ENCODE measurements at regions not wholly inside any gene's neighbourhood (a gene's known extent, or its start where the extent isn't known, plus 50 kb on each side); places are given as distances from the start of the nearest gene placed in this dataset.

DNA sequence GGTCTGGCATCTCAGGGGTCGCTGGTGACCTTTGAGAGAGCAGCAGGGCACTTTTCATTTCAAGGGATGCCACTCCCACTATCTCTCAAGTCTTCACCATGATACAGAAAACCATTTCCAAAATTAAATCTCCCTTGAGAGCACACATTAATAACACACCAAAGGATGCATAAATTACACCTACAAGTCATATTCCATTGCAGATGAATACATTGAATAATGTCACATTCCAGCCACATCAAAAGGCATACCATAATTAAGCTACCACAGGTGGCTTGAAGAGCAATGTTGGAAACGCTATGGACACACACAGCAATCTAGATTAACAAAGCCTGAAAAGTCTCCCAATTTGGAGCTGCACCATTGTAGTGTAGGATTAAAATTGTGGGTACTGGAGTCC is 353.3 kb upstream of the ZMIZ1 start:
- WGBS, 2 donors, result 81 to 93% methylated on average over 2 of the region's 2 CpGs
- TF ChIP-seq POLR2A (IDR thresholded peaks at IDR 0.05), result no peak
- TF ChIP-seq, protein P1, sequence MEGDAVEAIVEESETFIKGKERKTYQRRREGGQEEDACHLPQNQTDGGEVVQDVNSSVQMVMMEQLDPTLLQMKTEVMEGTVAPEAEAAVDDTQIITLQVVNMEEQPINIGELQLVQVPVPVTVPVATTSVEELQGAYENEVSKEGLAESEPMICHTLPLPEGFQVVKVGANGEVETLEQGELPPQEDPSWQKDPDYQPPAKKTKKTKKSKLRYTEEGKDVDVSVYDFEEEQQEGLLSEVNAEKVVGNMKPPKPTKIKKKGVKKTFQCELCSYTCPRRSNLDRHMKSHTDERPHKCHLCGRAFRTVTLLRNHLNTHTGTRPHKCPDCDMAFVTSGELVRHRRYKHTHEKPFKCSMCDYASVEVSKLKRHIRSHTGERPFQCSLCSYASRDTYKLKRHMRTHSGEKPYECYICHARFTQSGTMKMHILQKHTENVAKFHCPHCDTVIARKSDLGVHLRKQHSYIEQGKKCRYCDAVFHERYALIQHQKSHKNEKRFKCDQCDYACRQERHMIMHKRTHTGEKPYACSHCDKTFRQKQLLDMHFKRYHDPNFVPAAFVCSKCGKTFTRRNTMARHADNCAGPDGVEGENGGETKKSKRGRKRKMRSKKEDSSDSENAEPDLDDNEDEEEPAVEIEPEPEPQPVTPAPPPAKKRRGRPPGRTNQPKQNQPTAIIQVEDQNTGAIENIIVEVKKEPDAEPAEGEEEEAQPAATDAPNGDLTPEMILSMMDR (IDR thresholded peaks at IDR 0.05), result no peak
- no peaks in the 10 kb centered on the region for H3K36me3 ChIP-seq (ENCODE audit: low read depth, missing control alignments)
- DNase-seq, result no peak
- H3K27me3 ChIP-seq, result no peaks in the 10 kb centered on the region
- intact Hi-C loops (cut with DNase I; ENCODE audit: low total_unique reads), result no loop called here
- no peaks in the 10 kb centered on the region for H3K9me3 ChIP-seq
- no peak overlapping the region for H3K4me3 ChIP-seq
- no peaks in the 10 kb centered on the region for H3K4me1 ChIP-seq
- no peak overlapping the region for H3K27ac ChIP-seq

DNA sequence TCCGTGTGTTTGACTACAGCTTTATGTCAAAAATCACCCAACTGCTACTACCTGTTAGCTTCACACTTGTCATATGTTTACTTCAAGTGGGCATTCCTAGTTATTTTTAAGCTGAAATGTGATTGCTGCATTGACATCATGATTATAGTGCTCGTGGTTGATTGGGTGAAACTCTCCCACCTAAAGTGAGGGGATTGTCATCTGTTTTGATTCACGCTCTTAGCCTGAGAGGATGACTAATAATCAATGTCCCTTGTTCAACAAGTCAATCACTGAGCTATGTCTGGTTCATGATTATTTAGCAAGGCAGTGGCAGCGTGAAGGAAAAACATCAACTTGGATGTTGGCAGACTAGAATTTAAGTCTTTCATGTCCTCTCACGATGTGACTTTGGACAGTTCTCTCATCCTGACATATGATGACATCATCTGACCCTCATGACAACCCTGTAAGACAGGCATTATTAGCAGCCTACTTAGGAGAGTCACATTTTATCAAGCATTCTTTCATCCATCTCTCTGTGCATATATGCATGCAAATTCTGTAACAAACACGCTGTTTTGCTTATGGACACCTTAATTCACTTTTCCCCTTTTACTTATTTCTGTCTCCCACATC is 352.6 kb upstream of the ZMIZ1 start:
- no peaks in the 10 kb centered on the region for H3K36me3 ChIP-seq (ENCODE audit: low read depth, missing control alignments)
- DNase-seq, result no peak
- no peaks in the 10 kb centered on the region for H3K9me3 ChIP-seq
- 91 to 94% methylated on average over 6 of the region's 6 CpGs for WGBS, 2 donors
- H3K4me3 ChIP-seq, result no peak overlapping the region
- no peak overlapping the region for H3K27ac ChIP-seq
- intact Hi-C loops (cut with DNase I; ENCODE audit: low total_unique reads), result no loop called here
- H3K4me1 ChIP-seq, result no peaks in the 10 kb centered on the region
- H3K27me3 ChIP-seq, result no peaks in the 10 kb centered on the region
- TF ChIP-seq, protein P1 (IDR thresholded peaks at IDR 0.05), result no peak
- TF ChIP-seq POLR2A (IDR thresholded peaks at IDR 0.05), result no peak

DNA sequence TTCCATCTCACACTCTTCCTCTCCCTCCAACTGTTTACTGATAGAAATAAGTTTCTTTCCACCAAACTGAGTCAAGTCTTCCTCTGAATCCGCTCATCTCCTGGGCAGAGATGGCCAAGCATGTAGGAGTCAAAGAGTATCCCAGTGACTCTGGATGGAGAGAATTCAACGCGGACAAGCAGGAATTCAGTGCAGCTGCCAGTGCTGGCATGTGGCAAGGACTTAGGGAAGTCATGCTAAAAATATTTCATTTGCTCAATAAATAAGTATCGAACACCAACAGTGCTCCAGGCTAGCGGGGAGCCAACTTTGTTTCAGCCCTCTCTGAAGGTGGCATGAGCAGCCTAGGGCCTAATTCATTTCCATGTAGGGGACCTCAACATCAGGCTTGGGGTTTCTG is 351.6 kb upstream of the ZMIZ1 start:
- TF ChIP-seq, protein P1 (IDR thresholded peaks at IDR 0.05), result no peak
- TF ChIP-seq POLR2A (IDR thresholded peaks at IDR 0.05), result no peak
- intact Hi-C loops (cut with DNase I; ENCODE audit: low total_unique reads), result no loop called here
- DNase-seq, result no peak
- Histone ChIP-seq H3K27me3 (no peaks in the 10 kb centered on the region), H3K36me3 (ENCODE audit: low read depth, missing control alignments) (no peaks in the 10 kb centered on the region), H3K4me3 (no peak overlapping the region), H3K9me3 (no peaks in the 10 kb centered on the region), H3K27ac (no peak overlapping the region), H3K4me1 (no peaks in the 10 kb centered on the region)
- WGBS, 2 donors, result 63 to 64% methylated on average over 5 of the region's 5 CpGs

DNA sequence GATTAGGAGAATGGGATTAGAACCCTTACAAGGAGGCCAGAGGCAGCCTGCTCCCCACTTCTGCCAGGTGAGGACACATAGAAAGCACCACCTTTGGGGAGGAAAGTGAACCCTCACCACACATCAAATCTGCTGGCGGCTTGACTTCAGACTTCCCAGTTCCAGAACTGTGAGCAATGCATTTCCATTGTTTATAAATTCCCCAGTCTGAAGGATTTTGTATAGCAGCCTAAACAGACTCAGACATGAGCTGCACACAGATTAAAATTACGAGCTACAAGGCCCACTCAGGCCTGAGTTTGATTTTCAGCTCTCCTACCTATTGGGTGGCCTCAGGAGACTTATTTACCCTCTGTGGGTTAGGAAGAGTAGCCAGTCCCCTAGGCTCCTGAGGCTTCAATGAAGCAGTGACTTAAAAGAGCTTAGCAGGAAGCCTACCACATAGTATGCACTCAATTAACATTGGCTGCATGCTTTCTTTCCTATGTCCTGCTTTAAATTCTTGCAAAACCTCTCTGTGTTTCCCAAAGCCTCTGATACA is 350.7 kb upstream of the ZMIZ1 start:
- TF ChIP-seq POLR2A (IDR thresholded peaks at IDR 0.05), result no peak
- TF ChIP-seq, protein P1 (IDR thresholded peaks at IDR 0.05), result no peak
- no peak for DNase-seq
- no peak overlapping the region for H3K27ac ChIP-seq
- 97 to 100% methylated on average over 2 of the region's 2 CpGs for WGBS, 2 donors
- no peaks in the 10 kb centered on the region for H3K9me3 ChIP-seq
- no peak overlapping the region for H3K4me3 ChIP-seq
- intact Hi-C loops (cut with DNase I; ENCODE audit: low total_unique reads), result no loop called here
- no peaks in the 10 kb centered on the region for H3K36me3 ChIP-seq (ENCODE audit: low read depth, missing control alignments)
- H3K27me3 ChIP-seq, result no peaks in the 10 kb centered on the region
- H3K4me1 ChIP-seq, result no peaks in the 10 kb centered on the region

DNA sequence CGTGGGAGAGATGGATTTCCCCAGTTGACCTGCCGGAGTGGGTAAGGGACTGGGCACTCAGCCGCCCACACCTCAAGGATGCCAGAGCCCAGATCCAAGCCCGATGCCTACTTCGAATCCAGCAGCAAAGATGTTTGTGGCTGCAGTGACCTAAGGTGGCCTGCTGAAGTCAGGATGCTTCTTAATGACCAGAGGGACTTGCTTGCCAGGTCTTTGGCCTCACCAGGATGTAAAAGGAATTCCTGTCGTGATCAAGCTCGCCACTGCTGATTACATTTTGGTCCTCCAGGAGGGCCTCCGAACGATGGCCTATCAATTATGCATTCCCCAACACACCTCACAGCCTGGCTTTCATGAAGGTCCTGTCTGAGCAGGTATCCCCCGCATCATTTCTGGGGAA is 349.5 kb upstream of the ZMIZ1 start:
- no peak for DNase-seq
- Histone ChIP-seq H3K36me3 (ENCODE audit: low read depth, missing control alignments) (no peaks in the 10 kb centered on the region), H3K27ac (no peak overlapping the region), H3K9me3 (no peaks in the 10 kb centered on the region), H3K4me1 (no peaks in the 10 kb centered on the region), H3K4me3 (no peak overlapping the region), H3K27me3 (no peaks in the 10 kb centered on the region)
- WGBS, 2 donors, result 87 to 90% methylated on average over 10 of the region's 10 CpGs
- no peak for TF ChIP-seq POLR2A (IDR thresholded peaks at IDR 0.05)
- TF ChIP-seq, protein P1 (IDR thresholded peaks at IDR 0.05), result no peak
- intact Hi-C loops (cut with DNase I; ENCODE audit: low total_unique reads), result no loop called here

All from testis (tissue), 2 donors.